Sigmoid colon (tissue), 6 donors: ENCODE measurements at regions not wholly inside any gene's neighbourhood (a gene's known extent, or its start where the extent isn't known, plus 50 kb on each side); places are given as distances from the start of the nearest gene placed in this dataset.
"Not testable (repeated sequence)": the region's sequence is repeated elsewhere in the genome, so short reads cannot be mapped to it uniquely, and the experiment has no call there.

Experiments used
- DNase-seq: peaks from one replicate; pipeline ENCODE4 v3.0.0-alpha.2; 2019
- H3K27ac ChIP-seq, 4 donors: fragments of 200-600 bp; sonication (generic); one replicate each; pipeline ENCODE4 v1.5.1; 2016 to 2019; ENCODE audit warnings: mild to moderate bottlenecking in 1 of 4
- H3K27me3 ChIP-seq, 3 donors: fragments of 200-600 bp; sonication (generic); one replicate each; pipeline ENCODE4 v1.5.1; 2019; ENCODE audit warnings: mild to moderate bottlenecking in 1 of 3
- H3K36me3 ChIP-seq, 4 donors: fragments of 200-600 bp; sonication (generic); one replicate each; pipeline ENCODE4 v1.5.1; 2016 to 2019
- H3K4me1 ChIP-seq, 4 donors: fragments of 200-600 bp; sonication (generic); one replicate each; pipeline ENCODE4 v1.5.1; 2017 to 2019
- H3K4me3 ChIP-seq, 4 donors: fragments of 200-600 bp; sonication (generic); one replicate each; pipeline ENCODE4 v1.5.1; 2017 to 2019; ENCODE audit warnings: mild to moderate bottlenecking in 2 of 4, moderate library complexity in 1 of 4
- H3K9me3 ChIP-seq, 4 donors: fragments of 200-600 bp in 3 of 4; sonication (generic) in 3 of 4; one replicate each; pipeline versions ENCODE4 v1.5.1 to v1.6.1; 2013 to 2019
- CTCF ChIP-seq, 4 experiments: fragments of 450-650 bp in 3 of 4; fragments of 200-600 bp in 1 of 4; IDR thresholded peaks; one replicate each; pipeline ENCODE4 v1.5.1; 2016 to 2019; ENCODE audit warnings: antibody characterized with exemption in 4 of 4, mild to moderate bottlenecking in 3 of 4, moderate library complexity in 2 of 4
- EP300 ChIP-seq, 4 donors: sonication (generic); formaldehyde crosslinking; IDR thresholded peaks; one replicate each; pipeline ENCODE4 v1.6.1; 2017; ENCODE audit warnings: antibody characterized with exemption in 4 of 4
- POLR2A ChIP-seq, 2 donors: fragments of 450-650 bp; IDR thresholded peaks; one replicate each; pipeline ENCODE4 v1.6.1; 2016; ENCODE audit warnings: antibody characterized with exemption in 2 of 2, mild to moderate bottlenecking in 2 of 2, moderate library complexity in 2 of 2
- POLR2AphosphoS5 ChIP-seq, 4 donors: sonication (generic); formaldehyde crosslinking; IDR thresholded peaks; one replicate each; pipeline ENCODE4 v1.6.1; 2017; ENCODE audit warnings: antibody characterized with exemption in 4 of 4
- WGBS, 2 donors: extraction: QIAGEN DNeasy Blood & Tissue Kit; methylation state at CpG; one replicate each; pipeline ENCODE4 v1.1.7; 2013; 5-methylcytosine and 5-hydroxymethylcytosine counted together
- intact Hi-C: fragments of 100-400 bp; cut with DNase I; formaldehyde crosslinking; loops from one replicate; pipeline ENCODE4 v1.15.1; 2023
- donor health status: healthy with polysubstance abuse.
- donor health status: healthy.

- no peaks in the 10 kb centered on the region for H3K4me1 ChIP-seq
- WGBS, 2 donors = 94 to 95% methylated on average over 11 of the region's 11 CpGs
- no peak overlapping the region for H3K4me3 ChIP-seq
- H3K36me3 ChIP-seq = no peaks in the 10 kb centered on the region
- H3K27me3 ChIP-seq = no peaks in the 10 kb centered on the region
- DNase-seq = no peak
- H3K27ac ChIP-seq = no peak overlapping the region
- TF ChIP-seq CTCF (IDR thresholded peaks at IDR 0.05) = no peak
- no peak for TF ChIP-seq EP300 (IDR thresholded peaks at IDR 0.05)
- TF ChIP-seq POLR2A (IDR thresholded peaks at IDR 0.05) = no peak
- intact Hi-C loops = no loop called here
- no peaks in the 10 kb centered on the region for H3K9me3 ChIP-seq
Measured at GRCh38 chr15:77886805-77887448, 190.6 kb downstream of the TBC1D2B start.

GRCh38 chr15:77885877-77886500 is 191.5 kb downstream of the TBC1D2B start:
- 86 to 95% methylated on average over 17 of the region's 17 CpGs for WGBS, 2 donors
- H3K9me3 ChIP-seq, DNase-seq, H3K27me3 ChIP-seq, H3K4me1 ChIP-seq, H3K27ac ChIP-seq, intact Hi-C loops, H3K36me3 ChIP-seq, H3K4me3 ChIP-seq: not testable (repeated sequence)

GRCh38 chr15:77883012-77883411 is 194.5 kb downstream of the TBC1D2B start:
- H3K9me3 ChIP-seq, H3K36me3 ChIP-seq, intact Hi-C loops, H3K27ac ChIP-seq, H3K27me3 ChIP-seq, H3K4me3 ChIP-seq, DNase-seq, H3K4me1 ChIP-seq: not testable (repeated sequence)
- no CpG with 5 or more reads among the region's 9 CpGs for whole genome bisulfite sequencing, 2 donors

- DNase-seq = no peak
- Histone ChIP-seq H3K4me3 (no peak overlapping the region), H3K4me1 (no peaks in the 10 kb centered on the region), H3K27me3 (no peaks in the 10 kb centered on the region), H3K27ac (no peak overlapping the region), H3K36me3 (no peaks in the 10 kb centered on the region), H3K9me3 (no peaks in the 10 kb centered on the region)
- intact Hi-C loops = no loop called here
- TF ChIP-seq CTCF (IDR thresholded peaks at IDR 0.05) = no peak
- TF ChIP-seq POLR2AphosphoS5 (IDR thresholded peaks at IDR 0.05) = no peak
- no peak for TF ChIP-seq EP300 (IDR thresholded peaks at IDR 0.05)
- TF ChIP-seq POLR2A (IDR thresholded peaks at IDR 0.05) = no peak
- 85 to 90% methylated on average over 5 of the region's 5 CpGs for WGBS, 2 donors
Measured at GRCh38 chr15:77881950-77882349, 195.6 kb downstream of the TBC1D2B start.

DNA sequence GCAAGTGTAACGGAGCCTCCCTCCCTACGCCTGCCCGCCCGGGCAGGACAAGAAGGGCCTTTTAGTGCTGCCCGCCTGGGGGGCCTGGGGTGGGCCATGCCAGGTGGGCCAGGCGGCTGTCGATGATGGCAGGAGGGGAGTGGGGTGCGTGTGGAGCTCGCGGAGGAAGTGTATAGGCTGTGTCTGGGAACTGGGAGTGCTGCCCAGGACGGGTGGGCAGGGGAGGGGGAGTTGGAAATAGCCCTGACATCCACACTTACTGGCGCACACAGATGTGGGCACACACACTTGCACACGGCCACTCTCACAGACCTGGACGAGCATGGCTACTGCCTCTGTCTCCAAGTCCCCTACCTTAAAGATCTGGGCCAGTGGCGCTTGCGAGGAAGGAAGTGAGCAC is 196.0 kb downstream of the TBC1D2B start:
- DNase-seq, H3K27ac ChIP-seq, H3K4me3 ChIP-seq, H3K36me3 ChIP-seq, H3K4me1 ChIP-seq, H3K9me3 ChIP-seq, intact Hi-C loops, H3K27me3 ChIP-seq: not testable (repeated sequence)
- WGBS, 2 donors = 77 to 86% methylated on average over 12 of the region's 16 CpGs

GRCh38 chr15:77879466-77879865 is 198.0 kb downstream of the TBC1D2B start:
- WGBS, 2 donors = 85 to 88% methylated on average over 4 to 6 of the region's 6 CpGs
- DNase-seq, intact Hi-C loops, H3K4me3 ChIP-seq, H3K27ac ChIP-seq, H3K9me3 ChIP-seq, H3K27me3 ChIP-seq, H3K4me1 ChIP-seq, H3K36me3 ChIP-seq: not testable (repeated sequence)

- TF ChIP-seq EP300 (IDR thresholded peaks at IDR 0.05) (no peak), CTCF (IDR thresholded peaks at IDR 0.05) (no peak), POLR2A (IDR thresholded peaks at IDR 0.05) (no peak), POLR2AphosphoS5 (IDR thresholded peaks at IDR 0.05) (no peak)
- H3K27me3 ChIP-seq = no peaks in the 10 kb centered on the region
- 76 to 79% methylated on average over 5 of the region's 5 CpGs for WGBS, 2 donors
- intact Hi-C loops = no loop called here
- H3K4me1 ChIP-seq = no peaks in the 10 kb centered on the region
- no peaks in the 10 kb centered on the region for H3K36me3 ChIP-seq
- no peaks in the 10 kb centered on the region for H3K9me3 ChIP-seq
- no peak for DNase-seq
- no peak overlapping the region for H3K4me3 ChIP-seq
- H3K27ac ChIP-seq = no peak overlapping the region
Measured at GRCh38 chr15:77877869-77878577, 199.5 kb downstream of the TBC1D2B start.

- H3K36me3 ChIP-seq, intact Hi-C loops, H3K27me3 ChIP-seq, H3K9me3 ChIP-seq, H3K4me1 ChIP-seq, H3K4me3 ChIP-seq, DNase-seq: not testable (repeated sequence)
- 47 to 64% methylated on average over 3 of the region's 9 CpGs for WGBS, 2 donors
- H3K27ac ChIP-seq = peak overlapping the region in 1 of 4 donors; percentile 35
Measured at GRCh38 chr15:77876107-77876820, 201.2 kb downstream of the TBC1D2B start.
